ENCODE measurements at regions not wholly inside any gene's neighbourhood (a gene's known extent, or its start where the extent isn't known, plus 50 kb on each side); places are given as distances from the start of the nearest gene placed in this dataset.
A peak's percentile ranks its signal among the peaks of the same experiment; 100 is the strongest.
"Not testable (repeated sequence)": the region's sequence is repeated elsewhere in the genome, so short reads cannot be mapped to it uniquely, and the experiment has no call there.

- DNase-seq: peak; percentile 61
- Mint-ChIP-seq H3K27ac (no peak overlapping the region), H3K36me3 (ENCODE audit: low read depth) (peaks cover 19% of the 10 kb centered on the region), H3K4me3 (no peak overlapping the region), H3K27me3 (ENCODE audit: low read depth, poor library complexity) (peaks cover 7% of the 10 kb centered on the region), H3K4me1 (no peaks in the 10 kb centered on the region), H3K9me3 (peaks cover 96% of the 10 kb centered on the region)
- TF ChIP-seq, protein P1, sequence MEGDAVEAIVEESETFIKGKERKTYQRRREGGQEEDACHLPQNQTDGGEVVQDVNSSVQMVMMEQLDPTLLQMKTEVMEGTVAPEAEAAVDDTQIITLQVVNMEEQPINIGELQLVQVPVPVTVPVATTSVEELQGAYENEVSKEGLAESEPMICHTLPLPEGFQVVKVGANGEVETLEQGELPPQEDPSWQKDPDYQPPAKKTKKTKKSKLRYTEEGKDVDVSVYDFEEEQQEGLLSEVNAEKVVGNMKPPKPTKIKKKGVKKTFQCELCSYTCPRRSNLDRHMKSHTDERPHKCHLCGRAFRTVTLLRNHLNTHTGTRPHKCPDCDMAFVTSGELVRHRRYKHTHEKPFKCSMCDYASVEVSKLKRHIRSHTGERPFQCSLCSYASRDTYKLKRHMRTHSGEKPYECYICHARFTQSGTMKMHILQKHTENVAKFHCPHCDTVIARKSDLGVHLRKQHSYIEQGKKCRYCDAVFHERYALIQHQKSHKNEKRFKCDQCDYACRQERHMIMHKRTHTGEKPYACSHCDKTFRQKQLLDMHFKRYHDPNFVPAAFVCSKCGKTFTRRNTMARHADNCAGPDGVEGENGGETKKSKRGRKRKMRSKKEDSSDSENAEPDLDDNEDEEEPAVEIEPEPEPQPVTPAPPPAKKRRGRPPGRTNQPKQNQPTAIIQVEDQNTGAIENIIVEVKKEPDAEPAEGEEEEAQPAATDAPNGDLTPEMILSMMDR (IDR thresholded peaks at IDR 0.05): no peak
Measured at GRCh38 chr20:29873946-29874345, 1383.5 kb upstream of the DEFB115 start.

DNA sequence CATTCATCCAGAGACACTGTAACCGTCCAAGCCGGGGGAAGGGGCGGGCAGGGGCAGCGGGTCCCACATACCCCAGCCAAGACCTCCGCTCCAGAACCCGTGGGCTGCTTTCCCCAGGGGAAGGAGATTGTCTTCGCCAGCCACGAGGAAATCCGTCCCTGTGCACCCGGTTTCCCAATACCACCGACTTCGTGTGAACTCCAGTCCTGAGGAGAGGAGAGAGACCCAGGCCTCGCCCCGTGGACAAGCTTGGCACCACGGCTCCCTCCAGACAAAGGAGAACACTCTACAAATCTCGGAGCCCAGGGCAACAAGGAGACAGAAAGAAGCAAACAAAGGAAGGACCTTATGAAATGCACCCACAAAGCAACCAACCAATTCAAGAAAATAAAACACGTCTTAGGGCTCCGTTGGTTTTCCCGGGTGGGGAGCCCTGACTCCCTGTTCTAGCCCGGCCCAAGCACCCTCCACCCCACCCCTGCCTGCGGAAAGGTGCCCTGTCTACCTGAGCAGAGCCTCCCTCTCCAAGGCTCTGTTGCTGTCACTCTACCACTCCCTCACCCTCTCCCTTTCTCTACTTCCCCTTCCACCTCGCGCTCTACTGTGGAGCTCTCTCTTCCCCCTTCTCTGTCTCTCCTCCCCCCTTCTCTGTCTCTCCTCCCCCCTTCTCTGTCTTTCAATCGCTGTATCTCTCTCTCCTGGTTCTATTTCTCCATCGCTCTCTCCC lies 1382.8 kb upstream of the DEFB115 start:
- no peak for DNase-seq
- Mint-ChIP-seq H3K36me3 (ENCODE audit: low read depth) (peaks cover 19% of the 10 kb centered on the region), H3K4me1 (no peaks in the 10 kb centered on the region), H3K27ac (no peak overlapping the region), H3K9me3 (peaks cover 96% of the 10 kb centered on the region), H3K27me3 (ENCODE audit: low read depth, poor library complexity) (peaks cover 7% of the 10 kb centered on the region), H3K4me3 (no peak overlapping the region)
- TF ChIP-seq, protein P1 (IDR thresholded peaks at IDR 0.05): no peak

- not testable (repeated sequence) for DNase-seq; H3K27me3 Mint-ChIP-seq (ENCODE audit: low read depth, poor library complexity); H3K27ac Mint-ChIP-seq; H3K4me3 Mint-ChIP-seq; H3K4me1 Mint-ChIP-seq
- H3K36me3 Mint-ChIP-seq (ENCODE audit: low read depth): peaks cover 19% of the 10 kb centered on the region
- peaks cover 96% of the 10 kb centered on the region for H3K9me3 Mint-ChIP-seq
Measured at GRCh38 chr20:29875321-29876083, 1382.0 kb upstream of the DEFB115 start.

DNA sequence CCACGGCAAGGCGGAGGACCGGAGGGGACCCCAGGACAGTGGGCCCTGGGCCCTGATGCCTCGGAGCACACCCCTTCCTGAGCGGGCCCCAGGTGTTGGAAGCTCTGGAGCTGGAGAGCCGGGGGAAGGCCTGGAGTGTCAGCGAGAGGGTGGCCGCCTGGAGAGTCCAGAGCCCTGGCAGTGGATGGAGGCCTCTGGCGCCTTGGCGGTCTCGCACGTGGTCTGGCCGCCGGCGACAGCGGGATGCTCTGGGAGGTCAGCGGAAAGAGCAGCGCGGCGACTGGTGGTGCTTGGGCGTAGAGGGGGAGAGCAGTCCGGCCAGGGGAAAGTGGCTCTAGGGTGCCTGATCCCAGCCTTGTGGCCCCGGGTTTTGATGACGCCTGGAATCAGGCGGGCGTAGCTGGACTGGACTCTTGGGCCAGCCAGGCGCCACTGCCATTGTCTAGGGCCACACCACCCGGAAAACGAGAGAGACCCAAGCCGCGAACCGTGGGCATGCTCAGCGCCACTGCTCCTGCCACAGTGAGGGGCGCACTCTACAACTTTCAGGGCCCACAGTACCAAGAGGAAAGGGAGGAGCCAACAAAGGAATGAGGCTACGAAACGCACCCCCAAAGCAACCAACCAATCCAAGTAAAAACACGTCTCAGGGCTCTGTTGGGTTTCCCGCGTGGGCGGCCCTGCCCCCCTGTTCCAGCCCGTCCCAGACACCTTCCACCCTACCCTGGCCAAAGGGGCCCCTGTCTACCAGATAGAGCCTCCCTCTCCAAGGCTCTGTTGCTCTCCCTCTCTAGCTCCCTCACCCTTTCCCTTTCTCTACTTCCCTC lies 1381.2 kb upstream of the DEFB115 start:
- not testable (repeated sequence) for DNase-seq; H3K4me1 Mint-ChIP-seq; H3K4me3 Mint-ChIP-seq; H3K27me3 Mint-ChIP-seq (ENCODE audit: low read depth, poor library complexity); H3K27ac Mint-ChIP-seq
- Mint-ChIP-seq H3K9me3 (peaks cover 96% of the 10 kb centered on the region), H3K36me3 (ENCODE audit: low read depth) (peaks cover 19% of the 10 kb centered on the region)

- H3K36me3 Mint-ChIP-seq (ENCODE audit: low read depth): peaks cover 19% of the 10 kb centered on the region
- no peaks in the 10 kb centered on the region for H3K4me1 Mint-ChIP-seq
- peaks cover 92% of the 10 kb centered on the region for H3K9me3 Mint-ChIP-seq
- H3K27ac Mint-ChIP-seq: no peak overlapping the region
- TF ChIP-seq, protein P1 (IDR thresholded peaks at IDR 0.05): no peak
- no peak for DNase-seq
- peaks cover 4% of the 10 kb centered on the region for H3K27me3 Mint-ChIP-seq (ENCODE audit: low read depth, poor library complexity)
- no peak overlapping the region for H3K4me3 Mint-ChIP-seq
Measured at GRCh38 chr20:29876911-29877285, 1380.6 kb upstream of the DEFB115 start.

DNA sequence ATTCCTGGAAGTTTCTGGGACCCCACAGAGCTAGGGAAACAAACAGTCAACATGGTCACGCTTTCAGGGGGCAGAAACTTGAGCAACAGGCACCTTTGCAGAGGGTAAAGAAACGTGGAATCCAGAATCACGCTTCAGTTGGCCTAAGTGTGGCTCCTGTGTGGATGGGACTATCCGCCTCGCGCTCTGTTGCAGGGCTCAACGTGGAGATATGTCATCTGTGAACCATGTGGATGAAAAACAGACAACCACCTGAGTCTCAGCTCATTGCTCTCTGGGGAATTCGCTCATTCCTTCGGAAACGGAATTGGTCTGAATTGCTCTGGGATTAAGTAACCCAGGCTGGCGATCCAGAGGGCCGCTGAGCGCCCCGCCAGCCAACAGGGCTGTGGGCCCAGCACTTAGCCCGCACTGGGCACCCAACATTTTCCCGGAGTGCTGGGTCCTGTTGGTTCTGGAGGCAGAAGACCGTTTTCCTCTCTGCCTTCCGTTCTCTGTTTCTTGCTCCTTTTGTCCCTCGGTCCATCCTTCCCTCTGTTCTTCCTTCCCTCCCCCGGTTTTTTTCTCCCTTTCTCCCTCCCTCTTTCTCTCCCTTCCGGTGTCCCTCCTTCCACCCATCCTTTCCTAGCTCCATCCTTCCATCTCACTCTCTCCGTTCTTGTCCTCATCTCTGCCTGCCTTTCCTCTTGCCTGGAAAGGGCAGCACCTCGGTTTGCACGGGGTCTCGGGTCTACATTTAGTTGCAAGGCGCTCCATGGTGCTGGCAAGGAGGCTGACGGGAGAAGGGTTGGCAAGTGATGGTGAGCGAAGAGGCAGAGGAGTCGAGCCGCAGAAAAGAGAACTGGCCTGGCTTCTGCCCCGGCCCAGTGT lies 1379.8 kb upstream of the DEFB115 start:
- Mint-ChIP-seq H3K9me3 (peaks cover 92% of the 10 kb centered on the region), H3K36me3 (ENCODE audit: low read depth) (peaks cover 19% of the 10 kb centered on the region)
- not testable (repeated sequence) for H3K27ac Mint-ChIP-seq; H3K4me1 Mint-ChIP-seq; DNase-seq; H3K4me3 Mint-ChIP-seq; H3K27me3 Mint-ChIP-seq (ENCODE audit: low read depth, poor library complexity)
